ENCODE measurements at regions not wholly inside any gene's neighbourhood (a gene's known extent, or its start where the extent isn't known, plus 50 kb on each side); places are given as distances from the start of the nearest gene placed in this dataset.

DNA sequence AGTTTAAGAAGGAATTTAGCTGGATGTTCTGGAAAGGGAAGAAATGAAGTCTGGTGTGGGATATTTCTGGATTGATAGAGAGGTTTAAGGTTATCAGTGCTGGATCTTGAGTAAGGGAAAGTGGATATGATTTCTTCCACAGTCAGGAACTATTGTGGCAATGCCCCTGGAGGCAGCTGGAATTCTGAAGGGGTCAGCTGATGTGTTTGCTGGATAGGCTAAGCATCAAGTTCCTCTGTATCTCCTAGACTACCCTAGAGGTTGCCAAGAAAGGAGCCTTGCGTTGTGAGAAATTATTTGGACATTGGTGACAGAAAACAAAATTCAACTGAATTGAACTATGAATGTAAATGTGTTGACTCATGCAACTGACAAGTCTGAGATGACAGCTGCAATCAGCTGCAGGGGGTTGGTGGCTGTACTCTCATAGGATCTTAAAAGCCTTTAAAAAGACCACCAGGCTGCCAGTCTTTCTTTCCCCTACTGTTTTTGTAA, 244.4 kb downstream of the ATXN7L3B start:
- FAIRE-seq (no peak), DNase-seq (ENCODE audit: low read depth) (no peak)
- Histone ChIP-seq H3K36me3 (ENCODE audit: control insufficient read depth, insufficient read depth, low read length) (no peaks in the 10 kb centered on the region), H3K27me3 (ENCODE audit: control insufficient read depth, insufficient read depth, low read length) (no peaks in the 10 kb centered on the region), H3K4me3 (ENCODE audit: low read depth, low read length) (no peak overlapping the region)
- TF ChIP-seq CTCF (IDR thresholded peaks at IDR 0.05; ENCODE audit: insufficient read depth, low read length, severe bottlenecking) = no peak

DNA sequence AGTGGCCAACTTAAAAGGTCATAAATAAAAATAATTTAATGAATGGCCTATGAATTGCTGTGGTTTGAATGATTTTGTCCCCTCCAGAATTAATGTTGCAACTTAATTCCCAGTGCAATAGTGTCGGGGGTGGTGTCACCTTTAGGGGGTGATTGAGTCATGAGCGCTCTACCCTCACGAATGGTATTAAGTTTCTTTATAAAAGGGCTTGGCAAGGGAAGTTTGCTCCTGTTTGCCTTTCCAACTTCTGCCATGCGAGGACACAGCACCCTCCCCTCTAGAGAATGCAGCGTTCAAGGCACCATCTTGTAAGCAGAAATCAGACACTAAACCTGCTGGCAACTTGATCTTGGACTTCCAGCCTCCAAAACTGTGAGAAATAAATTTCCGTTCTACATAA, 253.3 kb downstream of the ATXN7L3B start:
- no peak for TF ChIP-seq CTCF (IDR thresholded peaks at IDR 0.05; ENCODE audit: insufficient read depth, low read length, severe bottlenecking)
- Histone ChIP-seq H3K4me3 (ENCODE audit: low read depth, low read length) (no peak overlapping the region), H3K27me3 (ENCODE audit: control insufficient read depth, insufficient read depth, low read length) (no peaks in the 10 kb centered on the region), H3K36me3 (ENCODE audit: control insufficient read depth, insufficient read depth, low read length) (no peaks in the 10 kb centered on the region)
- no peak for FAIRE-seq
- no peak for DNase-seq (ENCODE audit: low read depth)

- no peak for DNase-seq (ENCODE audit: low read depth)
- no peak overlapping the region for H3K4me3 ChIP-seq (ENCODE audit: low read depth, low read length)
- no peak for TF ChIP-seq CTCF (IDR thresholded peaks at IDR 0.05; ENCODE audit: insufficient read depth, low read length, severe bottlenecking)
- no peak for FAIRE-seq
- no peaks in the 10 kb centered on the region for H3K36me3 ChIP-seq (ENCODE audit: control insufficient read depth, insufficient read depth, low read length)
- no peaks in the 10 kb centered on the region for H3K27me3 ChIP-seq (ENCODE audit: control insufficient read depth, insufficient read depth, low read length)
Measured at GRCh38 chr12:74791365-74791764, 253.7 kb downstream of the ATXN7L3B start.

DNA sequence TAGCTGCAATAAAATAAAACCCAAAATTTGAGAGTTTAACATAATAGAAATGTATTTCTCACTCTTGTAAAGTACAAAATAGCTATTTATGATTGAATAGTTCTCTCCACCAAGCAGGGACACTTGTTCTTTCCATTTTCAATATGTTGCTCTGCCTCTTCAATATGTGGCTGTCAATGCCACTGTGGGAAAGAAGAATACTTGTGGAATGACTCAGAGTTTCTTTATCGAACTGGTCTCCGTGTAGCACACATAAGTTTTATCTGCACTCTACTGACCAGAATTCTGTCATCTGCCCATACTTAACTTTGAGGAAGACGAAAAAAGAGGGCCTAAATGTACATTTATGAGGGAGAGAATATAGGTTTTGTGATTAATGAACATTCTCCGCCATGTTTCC, 256.9 kb downstream of the ATXN7L3B start:
- DNase-seq (ENCODE audit: low read depth) (no peak), FAIRE-seq (no peak)

DNA sequence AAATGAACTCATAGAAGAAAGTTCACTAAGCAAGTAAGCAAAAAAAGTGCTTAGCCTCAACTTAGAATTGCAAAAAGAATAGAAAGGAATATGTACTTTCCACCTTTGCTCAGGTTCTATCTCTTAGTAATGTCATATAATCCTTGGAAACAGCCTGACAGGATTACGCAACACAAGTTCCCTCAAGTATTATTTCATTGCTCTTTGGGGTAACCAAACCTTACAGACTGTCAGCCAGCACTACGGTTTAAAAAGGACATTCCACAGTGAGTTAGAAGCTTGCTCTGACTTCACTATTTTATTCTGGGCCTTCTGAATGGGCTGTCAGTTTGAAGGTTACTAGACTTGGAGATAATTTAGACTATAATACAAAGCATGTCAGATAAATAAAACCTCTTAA, 264.0 kb downstream of the ATXN7L3B start:
- no peak overlapping the region for H3K4me3 ChIP-seq (ENCODE audit: low read depth, low read length)
- peak; percentile 28 for DNase-seq (ENCODE audit: low read depth)

More for the DNA sequence above, 256.9 kb downstream of the ATXN7L3B start:
- H3K4me3 ChIP-seq (ENCODE audit: low read depth, low read length) = no peak overlapping the region
- no peak for TF ChIP-seq CTCF (IDR thresholded peaks at IDR 0.05; ENCODE audit: insufficient read depth, low read length, severe bottlenecking)
- H3K27me3 ChIP-seq (ENCODE audit: control insufficient read depth, insufficient read depth, low read length) = no peaks in the 10 kb centered on the region
- no peaks in the 10 kb centered on the region for H3K36me3 ChIP-seq (ENCODE audit: control insufficient read depth, insufficient read depth, low read length)

More for the DNA sequence above, 264.0 kb downstream of the ATXN7L3B start:
- no peak for TF ChIP-seq CTCF (IDR thresholded peaks at IDR 0.05; ENCODE audit: insufficient read depth, low read length, severe bottlenecking)
- H3K27me3 ChIP-seq (ENCODE audit: control insufficient read depth, insufficient read depth, low read length) = no peaks in the 10 kb centered on the region
- no peaks in the 10 kb centered on the region for H3K36me3 ChIP-seq (ENCODE audit: control insufficient read depth, insufficient read depth, low read length)
- no peak for FAIRE-seq

All from bronchial epithelial cell (primary cell).